VCaP (cell line): ENCODE measurements at regions not wholly inside any gene's neighbourhood (a gene's known extent, or its start where the extent isn't known, plus 50 kb on each side); places are given as distances from the start of the nearest gene placed in this dataset.

Source experiments
- H3K27ac ChIP-seq: fragments of 450-650 bp; 2 replicates; pipeline ENCODE4 v1.5.1; 2017
- TF ChIP-seq, protein P1 (sequence below): fragments of 450-650 bp; conservative IDR thresholded peaks from 2 replicates; pipeline ENCODE4 v1.5.1; 2017; ENCODE audit warnings: mild to moderate bottlenecking, moderate library complexity

DNA sequence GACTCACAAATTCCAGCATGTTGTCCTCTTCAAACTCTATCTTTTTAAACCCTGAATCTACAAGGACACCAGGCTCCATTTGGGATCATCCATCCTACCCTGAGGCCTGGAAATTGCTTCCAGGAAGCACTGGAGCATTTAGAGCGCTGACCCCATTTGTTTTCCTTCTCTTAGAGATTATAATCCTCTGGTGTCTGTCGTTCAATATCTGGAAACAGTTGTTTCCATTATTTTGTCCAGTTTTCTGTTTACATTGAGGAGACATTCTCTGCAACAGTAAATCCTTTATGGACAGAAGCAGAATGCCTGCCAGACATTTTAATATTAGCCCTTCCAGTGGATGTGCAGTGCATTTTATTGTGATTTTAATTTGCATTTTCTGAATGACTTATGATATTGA, 119.4 kb upstream of the MEOX2 start:
- no peak overlapping the region for H3K27ac ChIP-seq
- TF ChIP-seq, protein P1, sequence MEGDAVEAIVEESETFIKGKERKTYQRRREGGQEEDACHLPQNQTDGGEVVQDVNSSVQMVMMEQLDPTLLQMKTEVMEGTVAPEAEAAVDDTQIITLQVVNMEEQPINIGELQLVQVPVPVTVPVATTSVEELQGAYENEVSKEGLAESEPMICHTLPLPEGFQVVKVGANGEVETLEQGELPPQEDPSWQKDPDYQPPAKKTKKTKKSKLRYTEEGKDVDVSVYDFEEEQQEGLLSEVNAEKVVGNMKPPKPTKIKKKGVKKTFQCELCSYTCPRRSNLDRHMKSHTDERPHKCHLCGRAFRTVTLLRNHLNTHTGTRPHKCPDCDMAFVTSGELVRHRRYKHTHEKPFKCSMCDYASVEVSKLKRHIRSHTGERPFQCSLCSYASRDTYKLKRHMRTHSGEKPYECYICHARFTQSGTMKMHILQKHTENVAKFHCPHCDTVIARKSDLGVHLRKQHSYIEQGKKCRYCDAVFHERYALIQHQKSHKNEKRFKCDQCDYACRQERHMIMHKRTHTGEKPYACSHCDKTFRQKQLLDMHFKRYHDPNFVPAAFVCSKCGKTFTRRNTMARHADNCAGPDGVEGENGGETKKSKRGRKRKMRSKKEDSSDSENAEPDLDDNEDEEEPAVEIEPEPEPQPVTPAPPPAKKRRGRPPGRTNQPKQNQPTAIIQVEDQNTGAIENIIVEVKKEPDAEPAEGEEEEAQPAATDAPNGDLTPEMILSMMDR: no peak

DNA sequence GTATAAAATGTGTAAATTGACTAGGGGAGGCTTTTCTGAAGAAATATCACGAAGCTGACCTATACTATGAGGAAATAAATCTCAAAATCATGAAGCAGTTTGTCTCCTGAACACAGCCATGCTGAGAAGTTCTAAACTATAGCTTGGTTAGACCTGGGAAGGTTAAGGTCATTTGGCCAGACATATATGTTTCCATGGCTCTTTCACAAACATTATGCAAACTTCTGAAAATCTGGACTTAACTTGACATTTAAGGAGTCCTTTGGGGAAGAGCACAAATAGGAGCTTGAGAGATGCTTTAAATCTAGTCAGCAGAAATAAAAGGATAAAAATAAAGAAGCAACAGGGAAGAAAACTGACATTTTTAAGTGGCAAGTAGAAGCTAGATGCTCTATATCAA, 115.9 kb upstream of the MEOX2 start:
- TF ChIP-seq, protein P1: no peak
- H3K27ac ChIP-seq: no peak overlapping the region

DNA sequence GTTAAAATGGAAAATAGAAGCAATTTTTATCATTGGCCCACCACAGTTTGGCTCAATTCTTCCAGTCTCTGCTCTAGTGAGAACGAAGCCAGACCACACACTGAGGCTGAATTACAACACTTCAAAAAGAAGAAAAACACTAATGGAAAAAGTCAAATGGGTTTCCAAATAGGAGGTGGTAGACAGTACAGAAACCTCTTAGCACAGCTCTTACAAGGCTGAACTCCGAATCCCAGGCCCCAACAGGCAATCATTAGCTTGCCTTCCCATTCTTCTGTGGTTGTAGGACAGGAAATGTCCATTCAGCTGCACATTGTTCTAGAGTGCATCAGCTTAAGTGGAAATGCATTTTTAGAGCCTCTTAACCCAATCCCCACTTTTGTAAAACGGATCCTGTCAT, 115.1 kb upstream of the MEOX2 start:
- TF ChIP-seq, protein P1: no peak
- H3K27ac ChIP-seq: no peak overlapping the region

DNA sequence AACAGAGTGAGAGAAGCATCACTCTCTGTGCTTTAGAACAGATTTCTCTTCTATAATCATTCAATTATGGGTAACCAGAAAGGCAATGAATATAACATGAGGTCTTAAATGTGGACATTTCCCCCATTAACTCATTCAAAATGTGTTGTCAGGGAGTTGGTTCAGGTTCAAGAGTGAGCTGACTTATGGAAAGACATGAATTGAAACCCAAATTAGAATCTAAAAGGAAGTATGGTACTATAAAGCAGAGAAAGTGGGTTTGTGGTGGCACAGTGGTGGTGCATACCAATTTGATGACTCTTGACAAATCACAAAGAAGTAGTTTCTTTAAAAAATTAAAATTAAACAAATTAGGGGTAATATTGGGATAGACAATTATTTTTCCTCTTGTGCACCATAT, 114.6 kb upstream of the MEOX2 start:
- TF ChIP-seq, protein P1: no peak
- no peak overlapping the region for H3K27ac ChIP-seq

DNA sequence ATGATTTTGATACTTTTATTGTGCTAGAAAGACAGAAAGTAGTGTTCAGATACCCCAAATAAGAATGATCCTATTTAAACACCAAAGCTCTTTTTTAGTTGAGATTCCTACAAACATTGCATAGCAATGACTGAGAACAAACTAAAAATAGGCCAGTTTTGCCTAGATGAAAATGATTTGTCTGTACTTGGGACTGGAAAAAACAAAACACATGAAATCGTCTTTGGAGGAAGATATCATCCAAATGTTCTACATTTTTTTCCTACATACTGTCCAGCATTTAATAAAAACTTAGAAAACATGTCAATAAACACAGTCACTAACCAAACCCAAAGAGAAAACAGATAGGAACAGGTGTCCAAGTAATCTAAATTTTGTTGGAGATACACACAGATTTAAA, 111.6 kb upstream of the MEOX2 start:
- TF ChIP-seq, protein P1: no peak

DNA sequence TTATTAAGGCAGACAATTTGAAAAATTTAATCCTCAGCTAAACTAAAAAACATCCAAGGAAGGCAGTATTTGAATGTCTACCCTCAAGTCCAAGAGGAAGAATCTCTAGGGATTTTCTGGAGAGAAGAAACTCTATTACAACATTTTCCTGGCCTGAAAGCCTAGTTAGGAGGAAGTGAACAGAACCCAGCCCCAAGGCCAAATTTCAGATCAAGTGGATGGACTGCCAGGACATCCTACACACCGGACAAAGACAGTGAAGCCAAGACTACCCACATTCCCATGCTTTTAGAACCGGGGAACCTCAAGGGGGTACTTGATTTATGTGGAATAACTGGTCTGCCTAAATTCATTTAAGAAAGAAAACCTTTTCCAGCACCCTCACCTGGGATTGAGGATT, 108.9 kb upstream of the MEOX2 start:
- H3K27ac ChIP-seq: no peak overlapping the region
- TF ChIP-seq, protein P1: no peak

More for the DNA sequence above, 111.6 kb upstream of the MEOX2 start:
- H3K27ac ChIP-seq: no peak overlapping the region

DNA sequence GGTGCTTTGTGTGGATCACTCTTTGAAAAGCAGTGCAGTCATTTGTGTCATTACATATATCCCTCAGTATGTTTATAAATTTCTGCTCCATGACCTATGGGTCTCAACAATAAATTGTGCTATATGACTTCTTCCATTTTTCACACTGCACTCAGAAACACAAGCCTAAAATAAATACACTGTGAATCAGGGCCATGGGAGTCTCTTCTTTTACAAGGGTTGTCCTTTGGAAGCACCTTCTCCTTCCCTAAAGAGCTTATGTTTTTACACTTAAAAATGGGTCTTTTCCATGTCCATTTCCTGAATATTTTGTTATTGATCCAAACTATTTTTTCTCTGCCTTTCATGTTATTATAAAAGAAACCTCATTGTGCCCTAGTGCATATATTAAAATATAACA, 108.3 kb upstream of the MEOX2 start:
- no peak overlapping the region for H3K27ac ChIP-seq
- TF ChIP-seq, protein P1: no peak

DNA sequence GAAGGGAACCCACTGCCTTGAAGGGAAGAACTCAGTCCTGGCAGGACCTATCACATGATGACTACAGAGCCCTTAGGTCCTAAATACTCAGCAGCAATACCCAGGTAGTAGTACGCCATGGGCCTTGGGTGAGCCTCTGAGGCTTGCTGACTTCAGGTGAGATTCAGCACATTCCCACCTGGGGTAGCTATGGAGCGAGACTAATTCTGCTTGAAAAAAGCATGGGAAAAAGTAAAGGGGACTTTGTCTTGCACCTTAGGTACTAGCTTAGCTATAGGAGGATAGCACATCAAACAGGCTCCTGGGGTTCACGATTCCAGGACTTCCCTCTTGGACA, 98.2 kb upstream of the MEOX2 start:
- no peak overlapping the region for H3K27ac ChIP-seq
- TF ChIP-seq, protein P1: no peak
